Anterior cingulate cortex (tissue), 58 donors: ENCODE measurements at regions not wholly inside any gene's neighbourhood (a gene's known extent, or its start where the extent isn't known, plus 50 kb on each side); places are given as distances from the start of the nearest gene placed in this dataset.
A peak's percentile ranks its signal among the peaks of the same experiment; 100 is the strongest.

Experiments
- DNase-seq, 58 donors: peaks; one replicate each; lab custom pipeline; 2025; lab: John Stamatoyannopoulos, UW

- no peak for DNase-seq
These were observed 190.4 kb downstream of the MACC1 start for GRCh38 chr7:20026762-20027161.

GRCh38 chr7:20021831-20022230 is 195.4 kb downstream of the MACC1 start:
- DNase-seq: no peak

- DNase-seq: no peak
These were observed 196.1 kb downstream of the MACC1 start for GRCh38 chr7:20021066-20021465.

- DNase-seq: no peak
These were observed 197.3 kb downstream of the MACC1 start for GRCh38 chr7:20019757-20020432.

GRCh38 chr7:20016669-20017068 is 200.5 kb downstream of the MACC1 start:
- no peak for DNase-seq

GRCh38 chr7:20013536-20013935 is 203.6 kb downstream of the MACC1 start:
- peak in 4 of 58 donors; percentile 1 to 9 (median 2) for DNase-seq

GRCh38 chr7:20012100-20012499 is 205.1 kb downstream of the MACC1 start:
- DNase-seq: no peak

- DNase-seq: no peak
These were observed 206.3 kb downstream of the MACC1 start for GRCh38 chr7:20010877-20011276.

GRCh38 chr7:20007510-20007909 is 209.7 kb downstream of the MACC1 start:
- no peak for DNase-seq

GRCh38 chr7:20005081-20005480 is 212.1 kb downstream of the MACC1 start:
- DNase-seq: no peak

GRCh38 chr7:19999681-20000080 is 217.5 kb downstream of the MACC1 start:
- DNase-seq: no peak

GRCh38 chr7:19991936-19992335 is 218.5 kb upstream of the TMEM196 start:
- no peak for DNase-seq

GRCh38 chr7:19989906-19990305 is 216.5 kb upstream of the TMEM196 start:
- DNase-seq: no peak

- DNase-seq: no peak
These were observed 215.4 kb upstream of the TMEM196 start for GRCh38 chr7:19988860-19989259.

- no peak for DNase-seq
These were observed 210.8 kb upstream of the TMEM196 start for GRCh38 chr7:19984231-19984632.

- DNase-seq: peak in 3 of 58 donors; percentile 1
These were observed 209.7 kb upstream of the TMEM196 start for GRCh38 chr7:19982841-19983835.

GRCh38 chr7:19973581-19973980 is 200.2 kb upstream of the TMEM196 start:
- no peak for DNase-seq

GRCh38 chr7:19972876-19973275 is 199.5 kb upstream of the TMEM196 start:
- no peak for DNase-seq

GRCh38 chr7:19971956-19972355 is 198.5 kb upstream of the TMEM196 start:
- DNase-seq: no peak

- DNase-seq: no peak
These were observed 197.1 kb upstream of the TMEM196 start for GRCh38 chr7:19970514-19970913.

- DNase-seq: no peak
These were observed 196.6 kb upstream of the TMEM196 start for GRCh38 chr7:19969859-19970493.
